NK-92 treated with Interleukin-12 subunit alpha and Interleukin-12 subunit beta, amount 100 ng/mL, for 24 hours (cell line): ENCODE measurements at regions not wholly inside any gene's neighbourhood (a gene's known extent, or its start where the extent isn't known, plus 50 kb on each side); places are given as distances from the start of the nearest gene placed in this dataset.

Experiments
- DNase-seq: peaks from one replicate; lab custom pipeline; 2025; lab: John Stamatoyannopoulos, UW

DNA sequence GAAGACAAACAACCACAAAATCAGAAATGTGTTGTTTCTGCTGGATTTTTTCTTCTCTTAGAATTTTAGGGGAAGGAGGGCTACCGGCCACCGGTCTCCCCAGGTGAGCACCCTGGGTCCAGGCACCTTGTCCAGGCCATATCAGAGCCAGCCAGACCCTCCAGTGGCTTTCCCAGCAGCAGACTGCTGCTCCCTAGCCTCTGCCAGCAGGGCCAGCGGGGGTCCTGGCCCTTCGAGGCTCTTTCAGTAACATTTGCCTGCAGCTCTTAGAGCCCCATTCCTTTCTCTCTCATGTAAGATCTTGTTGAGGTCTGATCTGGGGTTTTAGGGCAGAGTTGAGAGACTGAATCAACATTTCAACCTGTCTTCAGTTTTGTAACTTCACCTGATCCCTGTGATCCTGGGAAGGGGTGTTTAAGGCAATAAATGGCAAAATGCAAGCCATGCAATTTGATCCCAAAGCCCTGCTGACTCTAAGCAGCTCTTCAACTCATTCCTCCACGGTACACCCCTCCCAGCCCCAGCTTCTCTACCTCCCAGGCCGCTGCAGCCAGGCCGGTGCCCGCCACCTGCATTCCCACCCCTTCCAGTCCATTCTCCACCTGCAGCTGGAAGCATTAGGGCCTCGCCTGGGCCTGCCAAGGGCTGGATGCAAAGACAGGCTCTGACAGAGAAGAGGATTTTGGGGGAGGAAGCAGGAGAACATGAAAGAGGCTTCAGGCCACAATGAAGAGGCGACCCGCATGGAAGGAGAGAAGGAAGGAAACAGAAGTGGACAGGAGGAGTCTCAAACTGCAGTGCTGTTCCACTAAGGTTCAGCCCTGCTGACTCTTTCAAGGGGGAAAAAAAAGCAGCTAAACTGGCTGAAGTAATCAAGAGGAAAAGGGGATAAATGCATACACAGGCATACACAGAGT, 113.0 kb upstream of the FGF3 start:
- DNase-seq, result no peak

DNA sequence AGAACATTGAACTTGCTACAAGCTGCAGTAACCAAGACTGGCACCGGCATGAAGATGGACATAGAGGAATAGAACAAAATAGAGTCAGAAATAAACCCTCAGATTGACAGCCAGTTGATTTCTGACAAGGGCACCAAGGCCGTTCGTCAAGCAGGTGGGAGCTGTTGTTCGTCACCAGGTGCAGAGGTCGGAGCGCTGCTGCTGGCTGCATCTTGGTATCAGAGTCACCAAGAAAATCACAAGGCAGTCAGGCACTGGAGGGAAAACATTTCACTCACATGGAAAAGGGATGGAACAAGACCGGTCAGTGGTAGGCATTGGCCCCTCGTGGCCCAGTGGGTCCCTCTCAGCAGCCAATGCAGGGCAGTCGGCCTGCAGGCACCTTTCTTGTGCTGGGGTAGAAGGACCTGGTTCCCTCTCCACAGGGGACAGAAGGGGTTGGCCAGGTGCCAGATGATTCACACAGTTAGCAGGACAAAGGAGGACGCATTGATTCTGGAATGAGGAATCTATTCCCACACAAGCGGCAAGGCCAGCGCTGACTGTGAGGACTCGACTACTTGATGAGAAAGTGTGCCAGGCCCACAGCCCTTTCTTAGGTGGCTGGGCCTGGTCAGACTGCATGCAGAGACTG, 115.8 kb upstream of the FGF3 start:
- DNase-seq, result no peak

- no peak for DNase-seq
Observed at GRCh38 chr11:69935941-69936505, 116.8 kb upstream of the FGF3 start.

DNA sequence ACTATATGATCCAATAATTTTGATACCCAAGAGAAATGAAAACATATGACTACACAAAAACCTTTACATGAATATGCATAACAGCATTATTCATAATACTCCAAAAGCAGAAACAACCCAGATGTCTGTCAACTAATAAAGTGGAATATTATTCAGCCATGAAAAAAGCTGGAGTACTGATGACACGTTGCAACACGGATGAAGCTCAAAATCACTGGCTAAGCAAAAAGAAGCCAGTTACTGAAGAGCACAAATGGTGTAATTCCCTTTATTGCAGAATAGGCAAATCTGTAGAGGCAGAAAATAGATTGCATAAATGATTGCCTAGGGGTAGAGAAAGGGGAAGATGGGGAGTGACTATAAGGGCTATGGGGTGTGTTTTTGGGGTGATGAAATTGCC, 117.6 kb upstream of the FGF3 start:
- no peak for DNase-seq

GRCh38 chr11:69938206-69938605, 119.0 kb upstream of the FGF3 start:
- DNase-seq, result no peak

GRCh38 chr11:69939551-69940245, 120.5 kb upstream of the FGF3 start:
- DNase-seq, result no peak

- DNase-seq, result no peak
Observed at GRCh38 chr11:69940246-69940610, 121.0 kb upstream of the FGF3 start.

DNA sequence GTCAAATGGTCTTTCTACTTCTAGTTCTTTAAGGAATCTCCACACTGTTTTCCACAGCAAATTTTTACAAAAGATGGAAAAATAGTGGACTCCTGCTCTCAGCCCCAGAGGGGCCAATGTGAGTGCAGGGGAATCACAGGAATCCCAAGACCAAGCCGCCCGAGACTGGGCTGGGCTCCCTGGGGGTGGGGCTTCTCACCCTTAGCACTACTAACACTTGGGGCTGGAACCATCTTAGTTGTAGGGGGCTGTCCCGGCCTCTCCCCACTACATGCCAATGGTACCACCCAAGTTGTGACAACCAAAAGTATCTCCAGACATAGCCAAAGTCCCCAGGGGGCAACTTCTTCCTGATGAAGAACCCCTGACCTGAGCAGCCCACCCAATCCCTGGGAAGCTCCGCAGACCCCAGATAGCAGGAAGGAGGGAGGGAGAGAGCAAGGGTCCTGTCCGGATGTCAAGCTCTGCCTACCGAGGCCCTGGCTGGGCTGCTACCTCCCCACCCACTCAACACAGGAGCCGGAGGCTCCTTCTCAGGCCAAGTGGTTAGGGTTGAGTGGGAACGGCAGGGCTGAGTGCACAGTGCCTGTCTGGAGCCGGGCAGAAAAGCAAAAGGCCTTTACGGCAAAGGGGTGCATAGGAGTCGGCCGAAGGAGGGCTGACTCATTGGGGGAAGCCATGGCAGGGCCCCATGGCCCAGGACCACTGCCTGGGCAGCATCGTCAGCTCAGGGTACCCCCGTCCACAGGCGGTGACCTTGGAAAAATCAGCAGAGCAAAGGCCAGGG, 122.5 kb upstream of the FGF3 start:
- no peak for DNase-seq

- DNase-seq, result no peak
Observed at GRCh38 chr11:69942333-69942820, 123.2 kb upstream of the FGF3 start.

- no peak for DNase-seq
Observed at GRCh38 chr11:69943066-69943465, 123.8 kb upstream of the FGF3 start.

- DNase-seq, result no peak
Observed at GRCh38 chr11:69943506-69943905, 124.3 kb upstream of the FGF3 start.

- no peak for DNase-seq
Observed at GRCh38 chr11:69944146-69944795, 125.1 kb upstream of the FGF3 start.

DNA sequence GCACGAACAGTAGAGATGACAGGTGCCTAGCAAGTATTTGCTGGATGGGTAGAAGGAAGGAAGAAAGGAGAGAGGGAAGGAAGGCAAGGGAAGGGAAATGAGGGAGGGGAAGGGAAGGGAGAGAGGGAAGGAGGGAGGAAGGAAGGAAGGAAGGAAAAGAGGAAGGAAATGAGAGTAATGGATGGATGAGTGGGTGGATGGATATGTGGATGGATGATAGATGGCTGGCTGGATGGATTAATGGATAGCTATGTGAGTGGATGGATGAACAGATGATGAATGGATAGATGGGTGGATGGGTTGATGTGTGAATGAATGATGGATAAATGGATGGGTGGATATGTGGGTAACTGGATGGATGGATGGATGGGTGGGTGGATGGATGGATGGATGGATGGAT, 125.9 kb upstream of the FGF3 start:
- no peak for DNase-seq

- no peak for DNase-seq
Observed at GRCh38 chr11:69947059-69947792, 128.0 kb upstream of the FGF3 start.

DNA sequence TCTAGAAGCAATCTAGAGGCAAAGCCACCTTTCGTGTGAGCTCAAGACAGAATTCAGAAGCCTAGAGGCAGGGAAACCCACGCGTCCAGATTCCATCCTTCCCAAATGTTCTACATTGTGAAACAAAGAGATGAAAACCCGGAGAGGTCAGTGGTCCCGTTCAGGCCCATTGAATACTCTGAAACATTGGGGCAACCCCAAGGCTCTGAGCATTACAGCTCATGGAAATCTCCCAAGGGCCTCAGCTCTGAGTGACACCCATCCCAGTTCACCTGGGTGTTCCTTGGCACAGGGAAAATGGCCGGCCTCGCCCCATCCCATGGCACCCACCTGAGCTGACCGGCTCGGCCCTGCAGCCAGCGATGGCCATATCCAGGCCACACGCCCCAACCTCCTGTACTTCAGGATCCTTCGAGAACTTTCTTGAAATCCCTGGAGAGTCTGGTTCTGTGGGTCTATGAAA, 128.6 kb upstream of the FGF3 start:
- DNase-seq, result no peak

DNA sequence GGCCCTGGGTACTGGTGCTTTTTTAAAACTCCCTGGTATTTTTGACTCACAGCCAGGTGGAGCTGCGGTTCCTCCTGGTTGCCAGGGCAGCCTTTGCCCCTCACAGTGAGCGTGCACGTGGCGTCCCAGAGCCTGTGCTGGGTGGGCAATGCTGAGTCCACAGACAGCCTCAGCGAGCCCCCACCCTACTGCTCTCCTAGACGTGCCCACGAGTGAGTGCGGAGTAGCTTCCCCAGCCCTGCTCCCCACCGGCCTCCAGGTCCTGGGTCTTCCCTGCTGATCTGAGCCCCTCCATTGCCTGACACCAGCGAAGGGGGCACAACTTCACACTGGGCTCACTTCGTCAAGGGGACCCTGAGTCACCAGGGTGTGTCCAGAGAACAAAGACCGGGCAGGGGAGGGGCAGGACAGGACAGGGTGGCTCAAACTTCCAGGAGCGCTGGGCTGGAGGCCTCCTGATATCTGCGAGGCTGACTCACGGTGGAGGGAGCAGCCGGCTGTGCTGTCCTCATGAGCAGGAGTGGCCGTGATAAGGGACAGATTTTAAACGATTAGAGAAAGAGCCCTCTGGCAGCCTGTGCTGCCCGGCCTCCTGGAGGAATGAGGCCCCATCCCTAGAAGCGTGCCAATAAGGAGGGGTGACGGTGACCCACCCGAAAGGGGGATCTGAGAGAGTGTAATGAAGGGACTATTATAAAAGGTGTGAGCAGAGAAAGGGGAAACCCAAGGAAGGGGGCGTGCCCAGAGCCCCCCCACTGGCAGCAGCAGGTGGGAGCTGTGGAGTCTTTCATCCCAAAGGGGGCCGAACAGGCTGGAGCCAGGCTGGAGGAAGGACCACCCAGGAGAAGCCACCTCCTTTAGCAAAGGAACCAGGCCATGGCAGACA, 129.3 kb upstream of the FGF3 start:
- DNase-seq, result no peak

DNA sequence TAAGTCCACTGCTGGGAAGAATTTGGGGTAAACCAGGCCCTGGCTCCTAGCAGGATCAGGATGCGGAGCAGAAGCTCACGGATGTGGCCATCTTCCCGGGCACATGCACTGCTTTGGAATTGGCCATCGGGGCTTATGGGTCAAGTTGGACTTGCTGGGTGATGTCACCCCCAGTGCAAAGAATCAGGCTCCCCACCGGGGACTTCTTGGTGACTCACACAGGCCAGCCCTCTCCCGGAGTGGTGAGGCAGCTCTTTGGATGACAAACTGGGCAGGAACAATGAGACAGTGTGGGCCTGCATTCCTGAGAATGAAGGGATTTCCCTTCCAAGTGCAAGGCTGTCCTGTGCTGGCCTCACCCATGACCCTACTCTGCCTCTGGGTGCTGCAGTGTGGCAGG, 128.8 kb upstream of the ANO1 start:
- DNase-seq, result no peak

- no peak for DNase-seq
Observed at GRCh38 chr11:69950120-69950519, 128.0 kb upstream of the ANO1 start.

DNA sequence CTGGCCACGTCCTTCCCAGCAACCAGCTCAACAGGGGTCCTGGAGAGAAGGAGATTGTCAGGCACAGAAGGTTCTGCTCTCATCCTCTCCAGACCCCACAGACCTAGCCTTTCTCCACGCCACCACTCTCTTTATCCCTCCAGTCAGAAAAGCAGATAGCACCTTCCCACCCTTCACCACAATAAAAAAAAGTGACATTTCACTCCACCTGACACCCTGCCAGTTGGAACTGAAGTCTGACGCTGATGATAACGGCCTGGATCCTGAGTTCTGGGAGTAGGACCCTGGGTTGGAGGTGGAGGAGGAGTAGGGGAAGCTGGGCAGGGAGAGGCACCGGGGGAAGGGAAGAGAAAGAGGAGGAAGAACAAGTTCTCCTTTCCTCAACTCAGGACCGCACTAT, 127.5 kb upstream of the ANO1 start:
- no peak for DNase-seq
